ENCODE measurements at regions not wholly inside any gene's neighbourhood (a gene's known extent, or its start where the extent isn't known, plus 50 kb on each side); places are given as distances from the start of the nearest gene placed in this dataset.

DNA sequence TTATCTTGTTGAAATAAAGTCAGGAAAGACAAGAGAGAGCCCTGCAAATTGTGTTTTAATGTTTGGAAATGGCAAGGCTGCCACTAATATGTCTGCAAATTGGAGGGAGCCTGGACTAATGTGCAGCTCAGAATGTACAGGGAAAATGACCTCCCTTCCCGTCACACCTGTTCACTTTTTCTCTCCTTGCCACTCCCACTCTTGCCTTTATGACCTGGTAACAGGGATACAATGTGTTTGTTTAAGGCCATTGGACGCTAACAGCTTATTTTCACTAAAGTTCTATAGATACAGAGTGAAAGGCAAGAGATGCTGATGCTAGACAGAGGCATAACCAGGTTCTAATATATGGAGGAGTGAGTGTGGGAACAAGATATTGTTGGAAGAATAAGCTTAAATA is 203.9 kb downstream of the RAB38 start:
- TF ChIP-seq POLR2AphosphoS5 (IDR thresholded peaks at IDR 0.05; ENCODE audit: borderline replicate concordance, low read depth, low read length), result no peak
- TF ChIP-seq EZH2 (IDR thresholded peaks at IDR 0.05), result no peak
- no peak for TF ChIP-seq FOXP2 (optimal IDR thresholded peaks at IDR 0.05; ENCODE audit: control extremely low read depth, extremely low read length, insufficient read depth)
